ENCODE measurements at regions not wholly inside any gene's neighbourhood (a gene's known extent, or its start where the extent isn't known, plus 50 kb on each side); places are given as distances from the start of the nearest gene placed in this dataset.

- Histone ChIP-seq H3K9ac (ENCODE audit: low read length) (no peak overlapping the region), H3K9me3 (ENCODE audit: low read length) (no peaks in the 10 kb centered on the region), H3K9me2 (replicated peaks; ENCODE audit: low read length) (no peaks in the 10 kb centered on the region), H3K79me2 (ENCODE audit: low read length) (no peaks in the 10 kb centered on the region), H3K36me3 (ENCODE audit: low read depth, low read length) (no peaks in the 10 kb centered on the region), H3K4me2 (ENCODE audit: low read length) (no peak overlapping the region), H3K27me3 (ENCODE audit: low read length) (no peaks in the 10 kb centered on the region), H3F3A (ENCODE audit: low read length, unreplicated experiment) (no peaks in the 10 kb centered on the region), H3K4me1 (ENCODE audit: insufficient read depth, low read length) (no peaks in the 10 kb centered on the region), H4K20me1 (ENCODE audit: low read length) (no peaks in the 10 kb centered on the region), H2AFZ (ENCODE audit: low read length) (no peak overlapping the region), H3K27ac (ENCODE audit: low read length) (no peak overlapping the region), H3K4me3 (ENCODE audit: low read length) (no peak overlapping the region)
- ATAC-seq: no peak
- TF ChIP-seq EZH2 (IDR thresholded peaks at IDR 0.05; ENCODE audit: low read length, unreplicated experiment) (no peak), EZH2phosphoT487 (IDR thresholded peaks at IDR 0.05; ENCODE audit: borderline replicate concordance, low read length) (no peak)
- TF ChIP-seq, protein P1, sequence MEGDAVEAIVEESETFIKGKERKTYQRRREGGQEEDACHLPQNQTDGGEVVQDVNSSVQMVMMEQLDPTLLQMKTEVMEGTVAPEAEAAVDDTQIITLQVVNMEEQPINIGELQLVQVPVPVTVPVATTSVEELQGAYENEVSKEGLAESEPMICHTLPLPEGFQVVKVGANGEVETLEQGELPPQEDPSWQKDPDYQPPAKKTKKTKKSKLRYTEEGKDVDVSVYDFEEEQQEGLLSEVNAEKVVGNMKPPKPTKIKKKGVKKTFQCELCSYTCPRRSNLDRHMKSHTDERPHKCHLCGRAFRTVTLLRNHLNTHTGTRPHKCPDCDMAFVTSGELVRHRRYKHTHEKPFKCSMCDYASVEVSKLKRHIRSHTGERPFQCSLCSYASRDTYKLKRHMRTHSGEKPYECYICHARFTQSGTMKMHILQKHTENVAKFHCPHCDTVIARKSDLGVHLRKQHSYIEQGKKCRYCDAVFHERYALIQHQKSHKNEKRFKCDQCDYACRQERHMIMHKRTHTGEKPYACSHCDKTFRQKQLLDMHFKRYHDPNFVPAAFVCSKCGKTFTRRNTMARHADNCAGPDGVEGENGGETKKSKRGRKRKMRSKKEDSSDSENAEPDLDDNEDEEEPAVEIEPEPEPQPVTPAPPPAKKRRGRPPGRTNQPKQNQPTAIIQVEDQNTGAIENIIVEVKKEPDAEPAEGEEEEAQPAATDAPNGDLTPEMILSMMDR (conservative IDR thresholded peaks at IDR 0.05; ENCODE audit: low read depth, low read length): no peak
- intact Hi-C loops (cut with micrococcal nuclease): no loop called here
- CTCF ChIA-PET: no interaction called here
- DNase-seq: no peak
- POLR2A ChIA-PET (ENCODE audit: unreplicated experiment): no interaction called here
- no TSS peak for BruUV-seq (replicated peaks)
Measured at GRCh38 chr2:198351647-198352046, 547.3 kb downstream of the PLCL1 start.

DNA sequence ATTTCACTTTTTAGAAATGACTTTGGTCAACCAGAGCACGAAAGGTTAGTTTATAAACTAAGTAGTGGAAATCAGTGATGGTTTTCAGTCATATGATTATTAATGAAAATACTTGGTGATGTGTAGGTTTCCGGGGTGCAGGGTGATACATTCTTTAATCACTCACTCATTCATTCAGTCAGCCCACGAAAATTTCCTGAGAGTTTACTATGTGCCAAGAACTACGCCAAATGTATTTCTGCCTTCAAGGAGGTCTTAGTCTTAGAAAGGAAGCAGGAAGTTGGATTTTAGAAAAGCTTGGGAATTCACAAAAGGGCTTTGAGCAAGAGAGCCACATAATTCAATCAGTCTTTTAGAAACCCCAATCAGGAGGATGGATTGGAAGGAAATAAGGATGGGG, 543.6 kb downstream of the PLCL1 start:
- no peak overlapping the region for H3K4me3 ChIP-seq (ENCODE audit: low read length)

DNA sequence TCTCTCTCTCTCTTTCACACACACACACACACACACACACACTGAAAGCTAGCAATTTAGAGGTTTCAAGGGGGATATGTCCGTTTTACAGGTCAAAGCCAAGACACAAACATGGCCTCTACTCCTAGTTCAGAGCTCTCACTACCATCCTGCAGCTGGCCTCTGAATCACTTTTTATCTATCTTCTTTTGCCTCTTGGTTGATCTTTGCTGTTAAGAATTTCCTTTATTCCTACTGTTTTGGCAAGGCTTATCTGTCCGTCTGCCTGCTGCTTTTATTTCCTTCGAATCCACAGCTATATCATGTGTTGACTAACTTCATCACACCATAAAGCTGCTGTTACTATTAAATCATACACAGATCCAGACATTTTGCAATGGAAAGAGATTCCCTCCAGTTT, 543.0 kb downstream of the PLCL1 start:
- Histone ChIP-seq H4K20me1 (ENCODE audit: low read length) (no peaks in the 10 kb centered on the region), H3K79me2 (ENCODE audit: low read length) (no peaks in the 10 kb centered on the region), H3K4me3 (ENCODE audit: low read length) (no peak overlapping the region), H3K27ac (ENCODE audit: low read length) (no peak overlapping the region), H3K9me2 (replicated peaks; ENCODE audit: low read length) (no peaks in the 10 kb centered on the region), H3F3A (ENCODE audit: low read length, unreplicated experiment) (no peaks in the 10 kb centered on the region), H2AFZ (ENCODE audit: low read length) (no peak overlapping the region), H3K36me3 (ENCODE audit: low read depth, low read length) (no peaks in the 10 kb centered on the region), H3K9me3 (ENCODE audit: low read length) (no peaks in the 10 kb centered on the region), H3K4me1 (ENCODE audit: insufficient read depth, low read length) (no peaks in the 10 kb centered on the region), H3K9ac (ENCODE audit: low read length) (no peak overlapping the region), H3K27me3 (ENCODE audit: low read length) (no peaks in the 10 kb centered on the region), H3K4me2 (ENCODE audit: low read length) (no peak overlapping the region)
- ATAC-seq: no peak
- ChIA-PET POLR2A (ENCODE audit: unreplicated experiment) (no interaction called here), CTCF (no interaction called here)
- intact Hi-C loops (cut with micrococcal nuclease): no loop called here
- TF ChIP-seq EZH2phosphoT487 (IDR thresholded peaks at IDR 0.05; ENCODE audit: borderline replicate concordance, low read length) (no peak), EZH2 (IDR thresholded peaks at IDR 0.05; ENCODE audit: low read length, unreplicated experiment) (no peak)
- TF ChIP-seq, protein P1 (conservative IDR thresholded peaks at IDR 0.05; ENCODE audit: low read depth, low read length): no peak
- no peak for DNase-seq
- no TSS peak for BruUV-seq (replicated peaks)

More for the DNA sequence above, 543.6 kb downstream of the PLCL1 start:
- intact Hi-C loops (cut with micrococcal nuclease): no loop called here
- TF ChIP-seq, protein P1 (conservative IDR thresholded peaks at IDR 0.05; ENCODE audit: low read depth, low read length): no peak
- TF ChIP-seq EZH2 (IDR thresholded peaks at IDR 0.05; ENCODE audit: low read length, unreplicated experiment): no peak
- TF ChIP-seq EZH2phosphoT487 (IDR thresholded peaks at IDR 0.05; ENCODE audit: borderline replicate concordance, low read length): no peak
- ATAC-seq: no peak
- H3K9me2 ChIP-seq (replicated peaks; ENCODE audit: low read length): no peaks in the 10 kb centered on the region
- H2AFZ ChIP-seq (ENCODE audit: low read length): no peak overlapping the region
- DNase-seq: no peak
- no peaks in the 10 kb centered on the region for H3K27me3 ChIP-seq (ENCODE audit: low read length)
- H4K20me1 ChIP-seq (ENCODE audit: low read length): no peaks in the 10 kb centered on the region
- ChIA-PET CTCF (no interaction called here), POLR2A (ENCODE audit: unreplicated experiment) (no interaction called here)
- no peaks in the 10 kb centered on the region for H3K4me1 ChIP-seq (ENCODE audit: insufficient read depth, low read length)
- no peaks in the 10 kb centered on the region for H3F3A ChIP-seq (ENCODE audit: low read length, unreplicated experiment)
- H3K27ac ChIP-seq (ENCODE audit: low read length): no peak overlapping the region
- H3K79me2 ChIP-seq (ENCODE audit: low read length): no peaks in the 10 kb centered on the region
- H3K4me2 ChIP-seq (ENCODE audit: low read length): no peak overlapping the region
- H3K36me3 ChIP-seq (ENCODE audit: low read depth, low read length): no peaks in the 10 kb centered on the region
- H3K9me3 ChIP-seq (ENCODE audit: low read length): no peaks in the 10 kb centered on the region
- no TSS peak for BruUV-seq (replicated peaks)
- no peak overlapping the region for H3K9ac ChIP-seq (ENCODE audit: low read length)

All from PC-3 (cell line).